ENCODE measurements at regions not wholly inside any gene's neighbourhood (a gene's known extent, or its start where the extent isn't known, plus 50 kb on each side); places are given as distances from the start of the nearest gene placed in this dataset.
"Not testable (repeated sequence)": the region's sequence is repeated elsewhere in the genome, so short reads cannot be mapped to it uniquely, and the experiment has no call there.

- no peak for DNase-seq
Observed at GRCh38 chr2:215644233-215644897, 208.5 kb upstream of the FN1 start.

GRCh38 chr2:215638687-215639086 is 202.8 kb upstream of the FN1 start:
- no peak for DNase-seq

GRCh38 chr2:215637651-215638050 is 201.8 kb upstream of the FN1 start:
- DNase-seq, result no peak

GRCh38 chr2:215636816-215637215 is 200.9 kb upstream of the FN1 start:
- DNase-seq, result no peak

GRCh38 chr2:215635788-215636139 is 199.9 kb upstream of the FN1 start:
- no peak for DNase-seq

GRCh38 chr2:215635071-215635787 is 199.4 kb upstream of the FN1 start:
- DNase-seq, result no peak

- no peak for DNase-seq
Observed at GRCh38 chr2:215633360-215633759, 197.5 kb upstream of the FN1 start.

GRCh38 chr2:215631696-215632095 is 195.8 kb upstream of the FN1 start:
- DNase-seq, result no peak

- not testable (repeated sequence) for DNase-seq
Observed at GRCh38 chr2:215630796-215631195, 194.9 kb upstream of the FN1 start.

- DNase-seq, result no peak
Observed at GRCh38 chr2:215627771-215628170, 191.9 kb upstream of the FN1 start.

- no peak for DNase-seq
Observed at GRCh38 chr2:215626812-215627281, 191.0 kb upstream of the FN1 start.

GRCh38 chr2:215626063-215626462 is 190.2 kb upstream of the FN1 start:
- no peak for DNase-seq

- no peak for DNase-seq
Observed at GRCh38 chr2:215625207-215625606, 189.3 kb upstream of the FN1 start.

GRCh38 chr2:215624423-215624829 is 188.6 kb upstream of the FN1 start:
- no peak for DNase-seq

- no peak for DNase-seq
Observed at GRCh38 chr2:215622837-215623236, 187.0 kb upstream of the FN1 start.

GRCh38 chr2:215621381-215621780 is 185.5 kb upstream of the FN1 start:
- no peak for DNase-seq

GRCh38 chr2:215620528-215620927 is 184.7 kb upstream of the FN1 start:
- no peak for DNase-seq

- DNase-seq, result peak; percentile 54
Observed at GRCh38 chr2:215619989-215620388, 184.1 kb upstream of the FN1 start.

GRCh38 chr2:215619022-215619958 is 183.4 kb upstream of the FN1 start:
- peak; percentile 81 for DNase-seq

GRCh38 chr2:215618145-215618544 is 182.3 kb upstream of the FN1 start:
- no peak for DNase-seq

GRCh38 chr2:215617060-215617824 is 181.4 kb upstream of the FN1 start:
- no peak for DNase-seq

- no peak for DNase-seq
Observed at GRCh38 chr2:215615803-215616174, 179.9 kb upstream of the FN1 start.
